PC-3 (cell line): ENCODE measurements at regions not wholly inside any gene's neighbourhood (a gene's known extent, or its start where the extent isn't known, plus 50 kb on each side); places are given as distances from the start of the nearest gene placed in this dataset.

ENCODE experiments used
- ATAC-seq: fragments of 200-7000 bp; cut with Tn5 transposase; 2 replicates; pipeline ENCODE4 v1.9.1; 2020; ENCODE audit warnings: mild to moderate bottlenecking, moderate library complexity
- BruUV-seq: library from RNA; stranded (reverse); fragments of 400-500 nt; replicated peaks from 2 replicates; lab custom pipeline; 2021; lab: Mats Ljungman, UMichigan
- CTCF ChIA-PET: fragments of 300-600 bp; sonication (Branson Sonifier 250); formaldehyde crosslinking; loops from one replicate; lab custom pipeline; 2022; ENCODE audit warnings: antibody characterized with exemption; lab: Charles Lee
- POLR2A ChIA-PET: fragments of 300-600 bp; sonication (Branson Sonifier 250); formaldehyde crosslinking; loops from one replicate; lab custom pipeline; 2022; ENCODE audit warnings: antibody characterized with exemption; ENCODE audit not compliant: unreplicated experiment; lab: Charles Lee
- DNase-seq: peaks from one replicate; pipeline ENCODE4 v3.0.0-alpha.2; 2015
- H2AFZ ChIP-seq: fragments of 300-600 bp; sonication (generic); 2 replicates; pipeline ENCODE4 v1.6.0; 2016; ENCODE audit warnings: antibody characterized with exemption, low read length
- H3F3A ChIP-seq: fragments of 300-600 bp; sonication (generic); one replicate; pipeline ENCODE4 v1.6.0; 2017; ENCODE audit warnings: antibody characterized with exemption, low read length, control low read depth, mild to moderate bottlenecking; ENCODE audit not compliant: unreplicated experiment
- H3K27ac ChIP-seq: fragments of 300-600 bp; sonication (generic); 2 replicates; pipeline ENCODE4 v1.5.1; 2016; ENCODE audit warnings: mild to moderate bottlenecking, low read length
- H3K27me3 ChIP-seq: fragments of 300-600 bp; sonication (generic); 2 replicates; pipeline ENCODE4 v1.6.1; 2016; ENCODE audit warnings: low read length, mixed read lengths
- H3K36me3 ChIP-seq: fragments of 300-600 bp; sonication (generic); 2 replicates; pipeline ENCODE4 v1.6.1; 2016; ENCODE audit warnings: low read depth, mixed run types, low read length, mixed read lengths
- H3K4me1 ChIP-seq: fragments of 300-600 bp; sonication (generic); 2 replicates; pipeline ENCODE4 v1.5.1; 2016; ENCODE audit warnings: low read length; ENCODE audit not compliant: insufficient read depth
- H3K4me2 ChIP-seq: fragments of 300-600 bp; sonication (generic); 2 replicates; pipeline ENCODE4 v1.6.0; 2016; ENCODE audit warnings: low read length
- H3K4me3 ChIP-seq: fragments of 300-600 bp; sonication (generic); 2 replicates; pipeline ENCODE4 v1.5.1; 2016; ENCODE audit warnings: mild to moderate bottlenecking, low read length, mixed read lengths
- H3K79me2 ChIP-seq: fragments of 300-600 bp; sonication (generic); 2 replicates; pipeline ENCODE4 v1.6.1; 2017; ENCODE audit warnings: low read length, mixed read lengths
- H3K9ac ChIP-seq: fragments of 300-600 bp; sonication (generic); 2 replicates; pipeline ENCODE4 v1.6.0; 2016; ENCODE audit warnings: mild to moderate bottlenecking, low read length
- H3K9me2 ChIP-seq: fragments of 300-600 bp; sonication (generic); replicated peaks from 2 replicates; pipeline ENCODE4 v1.6.1; 2016; ENCODE audit warnings: mixed run types, low read length, mixed read lengths
- H3K9me3 ChIP-seq: fragments of 300-600 bp; sonication (generic); 2 replicates; pipeline ENCODE4 v1.6.1; 2016; ENCODE audit warnings: low read length, mixed read lengths
- H4K20me1 ChIP-seq: fragments of 300-600 bp; sonication (generic); 2 replicates; pipeline ENCODE4 v1.6.1; 2016; ENCODE audit warnings: low read length, mixed read lengths
- CTCF ChIP-seq: fragments of 300-600 bp; sonication (generic); conservative IDR thresholded peaks from 2 replicates; pipeline ENCODE4 v1.5.1; 2017; ENCODE audit warnings: antibody characterized with exemption, low read depth, mild to moderate bottlenecking, low read length
- EZH2 ChIP-seq: fragments of 300-600 bp; sonication (generic); IDR thresholded peaks from one replicate; pipeline ENCODE4 v1.6.1; 2017; ENCODE audit warnings: antibody characterized with exemption, mild to moderate bottlenecking, low read length; ENCODE audit not compliant: unreplicated experiment
- EZH2phosphoT487 ChIP-seq: fragments of 300-600 bp; sonication (generic); IDR thresholded peaks from 2 replicates; pipeline ENCODE4 v1.6.1; 2018; ENCODE audit warnings: mild to moderate bottlenecking, antibody characterized with exemption, low read length, borderline replicate concordance
- intact Hi-C: fragments of 100-400 bp; cut with micrococcal nuclease; formaldehyde crosslinking; loops from 2 replicates; pipeline ENCODE4 v1.9.0; 2023

- intact Hi-C loops, result loop anchor here (5.0 kb wide), 1 partner anchor 85 kb away; no protein-coding TSS in a partner anchor
- no TSS peak for BruUV-seq
- TF ChIP-seq EZH2phosphoT487 (no peak), CTCF (no peak), EZH2 (no peak)
- Histone ChIP-seq H4K20me1 (no peaks in the 10 kb centered on the region), H3K79me2 (no peaks in the 10 kb centered on the region), H3K9me3 (no peaks in the 10 kb centered on the region), H3K36me3 (no peaks in the 10 kb centered on the region), H2AFZ (no peak overlapping the region), H3K9ac (no peak overlapping the region), H3K27ac (peak overlapping the region; percentile 18; the same call in 1 of the 2 replicates), H3K9me2 (no peaks in the 10 kb centered on the region), H3K27me3 (no peaks in the 10 kb centered on the region), H3K4me2 (no peak overlapping the region), H3F3A (no peaks in the 10 kb centered on the region), H3K4me1 (0 out of 2 replicates have a peak, but pooled peaks cover 8% of the 10 kb centered on the region), H3K4me3 (no peak overlapping the region)
- ATAC-seq (no peak), DNase-seq (no peak)
- CTCF ChIA-PET, result no interaction called here
- POLR2A ChIA-PET, result no interaction called here
Measured at GRCh38 chr4:156497486-156497885, 474.1 kb downstream of the PDGFC start.

- Histone ChIP-seq H3K36me3 (no peaks in the 10 kb centered on the region), H3K4me1 (0 out of 2 replicates have a peak, but pooled peaks cover 7% of the 10 kb centered on the region), H3K27ac (peak overlapping the region; percentile 40), H3K4me2 (no peak overlapping the region), H3K9me3 (no peaks in the 10 kb centered on the region), H3F3A (no peaks in the 10 kb centered on the region), H2AFZ (no peak overlapping the region), H3K4me3 (no peak overlapping the region), H3K9me2 (no peaks in the 10 kb centered on the region), H3K79me2 (no peaks in the 10 kb centered on the region), H4K20me1 (no peaks in the 10 kb centered on the region), H3K9ac (no peak overlapping the region), H3K27me3 (no peaks in the 10 kb centered on the region)
- POLR2A ChIA-PET, result no interaction called here
- ATAC-seq (no peak; the same call in 1 of the 2 replicates), DNase-seq (peak; percentile 6)
- intact Hi-C loops, result loop anchor here (5.0 kb wide), 1 partner anchor 86 kb away; no protein-coding TSS in a partner anchor
- no TSS peak for BruUV-seq
- CTCF ChIA-PET, result no interaction called here
- TF ChIP-seq EZH2phosphoT487 (no peak), CTCF (no peak), EZH2 (no peak)
Measured at GRCh38 chr4:156496797-156497196, 474.8 kb downstream of the PDGFC start.

GRCh38 chr4:156495836-156496235 lies 475.8 kb downstream of the PDGFC start:
- Histone ChIP-seq H3K27me3 (no peaks in the 10 kb centered on the region), H3K79me2 (no peaks in the 10 kb centered on the region), H3K9me3 (no peaks in the 10 kb centered on the region), H3K27ac (peak overlapping the region; percentile 40), H2AFZ (no peak overlapping the region), H3K9me2 (no peaks in the 10 kb centered on the region), H3K4me3 (no peak overlapping the region), H3F3A (no peaks in the 10 kb centered on the region), H3K36me3 (no peaks in the 10 kb centered on the region), H3K4me1 (0 out of 2 replicates have a peak, but pooled peaks cover 7% of the 10 kb centered on the region), H3K9ac (no peak overlapping the region), H4K20me1 (no peaks in the 10 kb centered on the region), H3K4me2 (no peak overlapping the region)
- DNase-seq (peak; percentile 20), ATAC-seq (peak; percentile 43)
- no peak for TF ChIP-seq EZH2
- no peak for TF ChIP-seq EZH2phosphoT487
- TF ChIP-seq CTCF, result no peak
- CTCF ChIA-PET, result no interaction called here
- no TSS peak for BruUV-seq
- POLR2A ChIA-PET, result no interaction called here
- intact Hi-C loops, result loop anchor here (2.0 to 5.0 kb wide), 2 partner anchors 19 to 86 kb away; no protein-coding TSS in a partner anchor
